Calu3 (cell line): ENCODE measurements at regions not wholly inside any gene's neighbourhood (a gene's known extent, or its start where the extent isn't known, plus 50 kb on each side); places are given as distances from the start of the nearest gene placed in this dataset.
"Not testable (repeated sequence)": the region's sequence is repeated elsewhere in the genome, so short reads cannot be mapped to it uniquely, and the experiment has no call there.

Experiments
- BruUV-seq: library from RNA; stranded (reverse); fragments of 400-500 nt; replicated peaks from 2 replicates; lab custom pipeline; 2021; lab: Mats Ljungman, UMichigan
- CTCF ChIA-PET: fragments of 300-600 bp; sonication (Branson Sonifier 250); formaldehyde crosslinking; loops from one replicate; lab custom pipeline; 2022; ENCODE audit warnings: antibody characterized with exemption; lab: Charles Lee
- DNase-seq: peaks from one replicate; pipeline ENCODE4 v3.0.0; 2022
- H3K27ac Mint-ChIP-seq: one replicate; pipeline ENCODE4 v1.8.0; 2022; ENCODE audit warnings: mixed read lengths; ENCODE audit not compliant: unreplicated experiment
- H3K27me3 Mint-ChIP-seq: one replicate; pipeline ENCODE4 v1.8.0; 2022; ENCODE audit warnings: mixed read lengths; ENCODE audit not compliant: unreplicated experiment
- H3K36me3 Mint-ChIP-seq: one replicate; pipeline ENCODE4 v1.8.0; 2022; ENCODE audit warnings: mild to moderate bottlenecking, moderate library complexity, mixed read lengths; ENCODE audit not compliant: insufficient read depth, unreplicated experiment
- H3K4me1 Mint-ChIP-seq: one replicate; pipeline ENCODE4 v1.8.0; 2022; ENCODE audit warnings: mild to moderate bottlenecking, low read depth, mixed read lengths; ENCODE audit not compliant: unreplicated experiment
- H3K4me3 Mint-ChIP-seq: one replicate; pipeline ENCODE4 v1.8.0; 2022; ENCODE audit warnings: mild to moderate bottlenecking, low read depth, moderate library complexity, mixed read lengths; ENCODE audit not compliant: unreplicated experiment
- H3K9me3 Mint-ChIP-seq: one replicate; pipeline ENCODE4 v1.8.0; 2022; ENCODE audit warnings: low read depth, mixed read lengths; ENCODE audit not compliant: unreplicated experiment
- CTCF ChIP-seq: fragments of 200-600 bp; IDR thresholded peaks from one replicate; pipeline ENCODE4 v1.8.0; 2022; ENCODE audit warnings: antibody characterized with exemption; ENCODE audit not compliant: unreplicated experiment
- intact Hi-C: fragments of 100-400 bp; cut with micrococcal nuclease; formaldehyde crosslinking; loops from one replicate; pipeline ENCODE4 v1.10.0; 2022; ENCODE audit not compliant: unreplicated experiment

- TF ChIP-seq CTCF, result no peak
- H3K27ac Mint-ChIP-seq, result no peak overlapping the region
- H3K4me1 Mint-ChIP-seq, result no peaks in the 10 kb centered on the region
- no peaks in the 10 kb centered on the region for H3K36me3 Mint-ChIP-seq
- DNase-seq, result no peak
- no peaks in the 10 kb centered on the region for H3K9me3 Mint-ChIP-seq
- no TSS peak for BruUV-seq
- CTCF ChIA-PET, result no interaction called here
- intact Hi-C loops, result no loop called here
- no peak overlapping the region for H3K4me3 Mint-ChIP-seq
- H3K27me3 Mint-ChIP-seq, result no peaks in the 10 kb centered on the region
Measured at GRCh38 chr6:2598867-2599266, 151.9 kb downstream of the MYLK4 start.

- H3K9me3 Mint-ChIP-seq, result peaks cover 3% of the 10 kb centered on the region
- intact Hi-C loops, result no loop called here
- no TSS peak for BruUV-seq
- no peak for TF ChIP-seq CTCF
- no peak overlapping the region for H3K4me3 Mint-ChIP-seq
- no peaks in the 10 kb centered on the region for H3K36me3 Mint-ChIP-seq
- CTCF ChIA-PET, result no interaction called here
- no peaks in the 10 kb centered on the region for H3K27me3 Mint-ChIP-seq
- no peaks in the 10 kb centered on the region for H3K4me1 Mint-ChIP-seq
- no peak for DNase-seq
- H3K27ac Mint-ChIP-seq, result no peak overlapping the region
Measured at GRCh38 chr6:2597991-2598390, 152.7 kb downstream of the MYLK4 start.

GRCh38 chr6:2597457-2597856 is 153.3 kb downstream of the MYLK4 start:
- H3K27ac Mint-ChIP-seq, H3K27me3 Mint-ChIP-seq, DNase-seq, intact Hi-C loops, BruUV-seq, CTCF ChIA-PET, H3K9me3 Mint-ChIP-seq, H3K4me3 Mint-ChIP-seq, H3K4me1 Mint-ChIP-seq, H3K36me3 Mint-ChIP-seq: not testable (repeated sequence)

- H3K9me3 Mint-ChIP-seq, result peaks cover 3% of the 10 kb centered on the region
- no peaks in the 10 kb centered on the region for H3K36me3 Mint-ChIP-seq
- intact Hi-C loops, result no loop called here
- TF ChIP-seq CTCF, result no peak
- H3K27ac Mint-ChIP-seq, result no peak overlapping the region
- CTCF ChIA-PET, result no interaction called here
- no peaks in the 10 kb centered on the region for H3K27me3 Mint-ChIP-seq
- no peak overlapping the region for H3K4me3 Mint-ChIP-seq
- BruUV-seq, result no TSS peak
- no peaks in the 10 kb centered on the region for H3K4me1 Mint-ChIP-seq
- no peak for DNase-seq
Measured at GRCh38 chr6:2596222-2596621, 154.5 kb downstream of the MYLK4 start.

GRCh38 chr6:2594868-2595267 is 155.9 kb downstream of the MYLK4 start:
- Mint-ChIP-seq H3K27ac (no peak overlapping the region), H3K27me3 (no peaks in the 10 kb centered on the region), H3K9me3 (peaks cover 3% of the 10 kb centered on the region), H3K36me3 (no peaks in the 10 kb centered on the region), H3K4me3 (no peak overlapping the region), H3K4me1 (peaks cover under 1% of the 10 kb centered on the region)
- no peak for TF ChIP-seq CTCF
- CTCF ChIA-PET, result no interaction called here
- intact Hi-C loops, result no loop called here
- no TSS peak for BruUV-seq
- DNase-seq, result no peak
